ENCODE measurements at regions not wholly inside any gene's neighbourhood (a gene's known extent, or its start where the extent isn't known, plus 50 kb on each side); places are given as distances from the start of the nearest gene placed in this dataset.
A peak's percentile ranks its signal among the peaks of the same experiment; 100 is the strongest.

DNA sequence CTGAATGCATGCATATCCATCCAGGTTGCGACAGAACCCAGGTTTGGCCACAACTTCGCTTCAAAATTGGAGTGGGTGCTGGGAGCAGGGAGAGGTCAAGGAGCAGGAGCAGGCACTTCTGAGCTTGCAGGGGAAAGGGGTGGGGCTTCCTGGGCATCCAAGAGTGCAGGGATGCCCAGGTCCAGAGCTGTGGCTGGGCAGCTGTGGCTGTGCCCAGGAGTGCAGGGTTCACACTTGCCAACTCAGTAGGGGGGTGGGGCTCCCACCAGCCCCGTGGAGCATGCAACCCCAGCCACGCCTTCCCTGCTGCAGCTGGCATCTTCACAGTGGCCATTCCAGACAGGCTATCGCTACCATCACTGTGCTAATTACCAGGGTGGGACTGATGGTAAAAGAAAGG lies 115.3 kb upstream of the MTNR1B start:
- TF ChIP-seq, protein P1, sequence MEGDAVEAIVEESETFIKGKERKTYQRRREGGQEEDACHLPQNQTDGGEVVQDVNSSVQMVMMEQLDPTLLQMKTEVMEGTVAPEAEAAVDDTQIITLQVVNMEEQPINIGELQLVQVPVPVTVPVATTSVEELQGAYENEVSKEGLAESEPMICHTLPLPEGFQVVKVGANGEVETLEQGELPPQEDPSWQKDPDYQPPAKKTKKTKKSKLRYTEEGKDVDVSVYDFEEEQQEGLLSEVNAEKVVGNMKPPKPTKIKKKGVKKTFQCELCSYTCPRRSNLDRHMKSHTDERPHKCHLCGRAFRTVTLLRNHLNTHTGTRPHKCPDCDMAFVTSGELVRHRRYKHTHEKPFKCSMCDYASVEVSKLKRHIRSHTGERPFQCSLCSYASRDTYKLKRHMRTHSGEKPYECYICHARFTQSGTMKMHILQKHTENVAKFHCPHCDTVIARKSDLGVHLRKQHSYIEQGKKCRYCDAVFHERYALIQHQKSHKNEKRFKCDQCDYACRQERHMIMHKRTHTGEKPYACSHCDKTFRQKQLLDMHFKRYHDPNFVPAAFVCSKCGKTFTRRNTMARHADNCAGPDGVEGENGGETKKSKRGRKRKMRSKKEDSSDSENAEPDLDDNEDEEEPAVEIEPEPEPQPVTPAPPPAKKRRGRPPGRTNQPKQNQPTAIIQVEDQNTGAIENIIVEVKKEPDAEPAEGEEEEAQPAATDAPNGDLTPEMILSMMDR (IDR thresholded peaks at IDR 0.05; ENCODE audit: low read depth, low read length): no peak
- no peak overlapping the region for H3K4me3 ChIP-seq (ENCODE audit: low read depth, low read length)
- DNase-seq (ENCODE audit: low read depth, low spot score): no peak
- in situ Hi-C loops (cut with HindIII; ENCODE audit: low sequenced_read_pairs): no loop called here

DNA sequence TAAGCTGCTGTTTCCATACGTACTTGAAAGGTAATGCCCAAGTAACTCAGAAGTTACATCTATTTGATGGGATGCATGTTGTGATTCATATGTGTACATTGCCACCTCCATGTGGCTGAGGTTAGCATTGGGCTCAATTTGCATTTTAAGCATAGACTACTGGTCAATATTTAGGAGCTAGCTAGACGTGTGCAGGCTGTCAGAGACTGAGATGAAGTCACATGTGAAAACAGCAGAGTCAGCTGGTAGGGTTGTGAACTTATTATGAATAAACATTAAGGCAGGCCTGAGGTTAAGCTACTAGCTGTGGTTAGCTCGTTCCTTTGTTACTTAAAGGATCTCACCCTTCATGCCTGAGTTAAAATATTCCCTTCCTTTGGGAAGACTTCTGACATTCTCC lies 114.5 kb upstream of the MTNR1B start:
- in situ Hi-C loops (cut with HindIII; ENCODE audit: low sequenced_read_pairs): no loop called here
- TF ChIP-seq, protein P1 (IDR thresholded peaks at IDR 0.05; ENCODE audit: low read depth, low read length): no peak
- no peak for DNase-seq (ENCODE audit: low read depth, low spot score)
- H3K4me3 ChIP-seq (ENCODE audit: low read depth, low read length): no peak overlapping the region

DNA sequence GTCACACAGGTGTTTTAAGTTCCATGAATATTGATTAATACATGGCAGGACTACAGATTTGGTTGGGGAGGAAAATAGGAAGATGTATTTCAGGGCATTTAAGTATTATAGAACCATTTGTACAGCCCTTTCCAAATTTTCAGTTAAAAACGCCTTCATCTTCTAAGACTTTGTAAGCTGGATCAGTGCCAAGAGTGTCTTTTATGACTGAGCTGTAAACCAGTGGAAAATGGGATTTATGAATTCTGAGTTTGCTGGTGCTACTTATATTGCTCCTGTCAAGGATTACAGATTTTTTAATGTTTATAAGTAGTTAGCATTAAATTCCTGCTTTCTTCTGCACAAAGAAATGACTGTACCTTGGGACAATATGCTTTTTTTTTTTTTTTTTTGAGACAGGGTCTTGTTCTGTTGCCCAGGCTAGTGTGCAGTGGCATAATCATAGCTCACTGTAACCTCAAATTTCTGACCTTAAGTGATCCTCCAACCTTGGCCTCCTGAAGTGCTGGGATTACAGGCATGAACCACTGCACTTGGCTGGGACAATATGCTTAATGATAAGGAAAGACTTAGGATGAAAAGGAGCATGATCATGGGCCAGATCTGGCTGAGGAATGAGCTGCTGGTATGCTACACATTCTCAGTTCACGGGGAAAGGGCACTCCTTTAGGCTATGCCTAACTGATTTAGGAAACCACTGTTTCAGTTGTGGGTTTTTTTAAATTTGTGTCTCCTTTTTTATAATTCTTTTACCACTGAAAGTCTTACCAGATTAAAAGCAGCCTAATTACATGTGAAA lies 113.6 kb upstream of the MTNR1B start:
- in situ Hi-C loops (cut with HindIII; ENCODE audit: low sequenced_read_pairs): no loop called here
- no peak overlapping the region for H3K4me3 ChIP-seq (ENCODE audit: low read depth, low read length)
- DNase-seq (ENCODE audit: low read depth, low spot score): no peak
- TF ChIP-seq, protein P1 (IDR thresholded peaks at IDR 0.05; ENCODE audit: low read depth, low read length): no peak

DNA sequence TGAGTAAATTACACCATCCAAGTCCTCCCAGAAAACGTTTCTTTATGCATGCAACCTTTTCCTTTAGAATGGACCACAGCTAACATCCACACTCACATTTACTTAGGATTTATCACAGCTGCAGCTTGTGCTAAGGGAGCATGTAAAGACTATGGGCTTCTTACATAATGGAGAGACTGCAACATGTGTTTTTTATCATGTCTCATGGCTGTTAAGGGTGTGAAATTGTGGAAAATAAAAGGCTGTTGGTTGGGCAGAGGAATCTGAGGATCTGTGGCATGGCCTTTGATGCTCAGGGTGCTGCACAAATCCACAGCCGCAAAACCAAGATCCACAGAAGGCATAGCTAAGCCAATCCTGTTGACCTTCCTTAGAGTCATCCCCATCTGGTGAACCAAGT lies 112.0 kb upstream of the MTNR1B start:
- in situ Hi-C loops (cut with HindIII; ENCODE audit: low sequenced_read_pairs): no loop called here
- DNase-seq (ENCODE audit: low read depth, low spot score): no peak
- TF ChIP-seq, protein P1 (IDR thresholded peaks at IDR 0.05; ENCODE audit: low read depth, low read length): no peak
- no peak overlapping the region for H3K4me3 ChIP-seq (ENCODE audit: low read depth, low read length)

DNA sequence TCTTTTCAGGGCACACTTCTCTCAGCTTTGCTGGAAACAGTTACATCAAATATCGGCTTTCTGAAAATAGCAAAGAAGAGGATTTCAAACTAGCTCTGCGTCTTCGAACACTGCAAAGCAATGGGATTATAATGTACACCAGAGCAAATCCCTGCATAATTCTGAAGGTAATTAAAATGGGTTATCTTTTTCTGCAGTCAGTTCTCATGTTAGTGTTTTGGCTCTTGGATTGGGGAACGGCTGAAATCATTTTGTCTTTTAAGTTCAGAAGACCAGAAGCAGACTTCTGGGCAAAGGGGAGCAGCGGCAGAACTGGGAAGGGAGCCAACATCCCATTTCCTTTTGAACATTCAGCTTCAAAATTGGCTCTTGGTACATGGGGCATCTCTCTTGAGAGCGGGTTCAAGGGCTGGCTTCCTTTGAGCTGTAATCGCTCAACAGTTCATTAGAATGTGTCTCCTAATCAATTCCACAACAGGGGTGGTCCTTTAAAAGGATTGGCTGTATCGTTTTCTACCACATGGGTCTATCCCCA lies 110.2 kb upstream of the MTNR1B start:
- DNase-seq (ENCODE audit: low read depth, low spot score): no peak
- no peak overlapping the region for H3K4me3 ChIP-seq (ENCODE audit: low read depth, low read length)
- in situ Hi-C loops (cut with HindIII; ENCODE audit: low sequenced_read_pairs): no loop called here
- TF ChIP-seq, protein P1 (IDR thresholded peaks at IDR 0.05; ENCODE audit: low read depth, low read length): no peak

DNA sequence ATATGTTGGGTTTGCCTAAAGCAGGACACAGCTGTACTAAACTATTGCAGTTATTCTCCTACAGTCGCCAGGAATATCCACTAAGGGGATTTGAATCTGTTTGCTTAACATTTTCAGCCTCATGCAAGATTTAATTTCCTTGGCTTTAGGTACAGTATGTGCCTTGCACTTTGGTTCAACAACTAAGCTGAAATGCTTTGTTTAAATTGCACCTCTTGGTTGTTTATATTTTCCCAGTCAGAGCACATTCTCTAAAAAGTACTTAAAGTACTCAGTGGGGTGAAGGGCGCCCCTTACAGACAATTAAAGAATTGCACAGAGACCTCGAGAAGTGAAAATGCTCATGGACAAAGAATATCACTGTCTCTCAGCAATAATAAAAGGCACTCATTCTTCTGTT lies 107.8 kb upstream of the MTNR1B start:
- TF ChIP-seq, protein P1 (IDR thresholded peaks at IDR 0.05; ENCODE audit: low read depth, low read length): peak; percentile 8

More for the DNA sequence above, 107.8 kb upstream of the MTNR1B start:
- in situ Hi-C loops (cut with HindIII; ENCODE audit: low sequenced_read_pairs): no loop called here
- no peak for DNase-seq (ENCODE audit: low read depth, low spot score)
- no peak overlapping the region for H3K4me3 ChIP-seq (ENCODE audit: low read depth, low read length)

Measured in astrocyte of the spinal cord (primary cell).